ENCODE measurements at regions not wholly inside any gene's neighbourhood (a gene's known extent, or its start where the extent isn't known, plus 50 kb on each side); places are given as distances from the start of the nearest gene placed in this dataset.

DNA sequence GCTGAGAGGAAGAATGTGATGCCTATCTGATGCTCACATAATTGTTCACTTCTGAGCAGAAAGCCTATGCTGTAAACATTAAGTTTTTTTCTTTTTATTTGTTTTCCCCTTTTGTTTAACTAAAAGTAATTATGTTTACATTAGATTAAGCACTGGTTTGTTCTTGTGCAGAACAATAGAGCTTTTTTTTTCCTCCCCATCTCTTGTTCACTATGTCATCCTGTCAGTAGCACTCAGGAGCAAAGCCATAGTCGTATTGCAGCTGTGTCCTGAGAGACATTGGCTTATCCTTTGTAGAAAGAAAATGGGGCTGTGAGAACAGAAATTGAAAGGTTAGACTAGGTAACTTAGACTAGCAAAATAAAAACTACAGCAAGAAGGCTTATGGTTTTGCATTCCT, 301.8 kb upstream of the RAG2 start:
- H3K27ac ChIP-seq: no peak overlapping the region
- H3K27me3 ChIP-seq: 0 out of 2 replicates have a peak, but pooled peaks cover 2% of the 10 kb centered on the region
- no peak for DNase-seq
- no peak overlapping the region for H3K4me3 ChIP-seq
- H3K9me3 ChIP-seq (replicated peaks): no peaks in the 10 kb centered on the region
- no peaks in the 10 kb centered on the region for H3K36me3 ChIP-seq
- no peaks in the 10 kb centered on the region for H3K4me1 ChIP-seq

DNA sequence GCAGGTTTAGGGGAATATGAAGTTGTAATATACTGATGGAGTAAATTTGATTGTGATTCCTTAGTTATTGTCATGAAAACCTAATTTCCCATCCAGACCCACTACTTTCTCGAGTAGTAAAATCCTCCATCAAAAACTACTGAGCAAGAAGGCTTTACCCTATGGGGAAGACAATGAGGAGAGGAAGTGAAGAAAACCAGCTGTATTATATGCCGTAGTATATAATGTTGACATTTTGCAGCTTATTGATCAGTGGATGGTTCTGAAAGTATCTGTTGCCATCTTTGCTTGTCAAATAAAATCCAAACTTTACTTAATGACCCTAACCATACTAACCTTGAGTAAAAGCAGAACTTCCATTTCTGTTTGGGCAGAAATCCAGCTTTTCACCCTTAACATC, 292.8 kb upstream of the RAG2 start:
- no peak overlapping the region for H3K27ac ChIP-seq
- DNase-seq: no peak
- no peaks in the 10 kb centered on the region; the same call in 1 of the 2 replicates for H3K9me3 ChIP-seq (replicated peaks)
- no peak overlapping the region for H3K4me3 ChIP-seq
- H3K27me3 ChIP-seq: peaks cover 3% of the 10 kb centered on the region; the same call in 1 of the 2 replicates
- H3K4me1 ChIP-seq: no peaks in the 10 kb centered on the region
- H3K36me3 ChIP-seq: no peaks in the 10 kb centered on the region

DNA sequence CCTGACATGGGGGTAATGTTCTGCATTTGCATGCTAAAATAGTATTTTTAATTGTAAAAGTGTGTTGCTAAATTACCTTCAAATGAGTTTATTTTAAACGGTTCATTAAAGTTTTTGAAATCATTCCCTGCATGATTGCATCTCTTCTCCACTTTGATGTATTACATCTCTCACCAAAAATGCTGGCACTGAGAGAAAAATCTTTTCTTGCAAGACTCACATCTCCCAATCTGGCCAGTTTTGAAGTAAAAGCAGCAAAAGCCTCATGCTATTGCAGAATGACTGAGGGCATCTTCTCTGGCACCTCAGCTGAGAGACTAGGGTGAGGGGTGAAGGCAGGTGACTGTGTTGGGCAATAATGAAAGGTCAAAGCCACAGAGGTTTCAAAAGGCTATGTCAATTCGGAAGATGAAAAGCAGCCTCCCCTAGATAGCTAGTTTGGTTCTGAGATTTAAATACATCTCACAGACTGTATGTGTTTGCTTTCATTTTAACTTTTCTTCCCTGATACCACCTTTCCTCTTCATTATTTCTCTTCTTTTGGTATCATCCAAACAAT, 292.2 kb upstream of the RAG2 start:
- H3K4me3 ChIP-seq: no peak overlapping the region
- peaks cover 3% of the 10 kb centered on the region; the same call in 1 of the 2 replicates for H3K27me3 ChIP-seq
- no peak overlapping the region for H3K27ac ChIP-seq
- DNase-seq: no peak
- no peaks in the 10 kb centered on the region for H3K36me3 ChIP-seq
- no peaks in the 10 kb centered on the region; the same call in 1 of the 2 replicates for H3K9me3 ChIP-seq (replicated peaks)
- no peaks in the 10 kb centered on the region for H3K4me1 ChIP-seq

DNA sequence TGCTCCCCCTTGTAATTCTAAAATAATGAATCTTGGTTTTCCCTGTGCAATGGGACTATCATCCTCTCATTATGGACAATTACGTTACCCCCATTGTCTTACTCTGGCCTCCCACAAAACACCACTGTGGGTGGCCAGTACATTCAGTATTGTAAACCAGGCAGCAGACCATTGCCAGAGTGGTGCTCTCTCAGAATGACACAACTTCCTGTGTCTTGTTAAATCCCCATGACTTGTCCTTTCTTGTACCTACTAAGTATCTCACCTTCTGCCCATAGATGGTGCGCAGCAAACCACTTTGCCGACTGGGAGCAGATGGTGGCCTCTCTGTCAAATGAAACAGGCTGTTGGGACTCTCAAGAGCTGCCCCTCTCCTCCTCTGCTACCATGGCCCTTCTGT, 287.1 kb upstream of the RAG2 start:
- Histone ChIP-seq H3K36me3 (no peaks in the 10 kb centered on the region), H3K27ac (no peak overlapping the region)

DNA sequence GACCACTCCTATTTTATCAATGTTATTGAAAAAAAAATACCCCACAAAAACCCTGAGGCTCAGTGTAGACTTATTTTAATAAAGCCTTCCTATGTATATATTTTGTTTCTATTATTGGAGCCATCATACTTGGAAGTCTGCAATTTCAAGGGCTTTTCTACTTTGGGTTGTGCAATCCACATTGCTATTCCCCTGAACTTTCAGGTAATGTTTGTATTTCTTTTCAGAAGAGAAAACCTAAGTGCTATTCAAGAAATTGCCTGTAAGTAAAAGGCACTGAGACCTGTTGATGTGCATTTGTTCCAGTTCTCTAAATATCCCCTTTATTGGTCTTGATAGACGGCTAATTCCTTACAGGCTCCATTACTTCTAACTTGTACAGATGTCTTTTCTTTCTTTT, 280.7 kb upstream of the RAG2 start:
- H3K27ac ChIP-seq: no peak overlapping the region
- peaks cover 3% of the 10 kb centered on the region; the same call in 1 of the 2 replicates for H3K27me3 ChIP-seq
- H3K4me1 ChIP-seq: no peaks in the 10 kb centered on the region
- H3K4me3 ChIP-seq: no peak overlapping the region
- no peaks in the 10 kb centered on the region for H3K36me3 ChIP-seq
- no peaks in the 10 kb centered on the region for H3K9me3 ChIP-seq (replicated peaks)
- DNase-seq: no peak

More for the DNA sequence above, 287.1 kb upstream of the RAG2 start:
- DNase-seq: no peak
- H3K27me3 ChIP-seq: no peaks in the 10 kb centered on the region; the same call in 1 of the 2 replicates
- H3K4me1 ChIP-seq: no peaks in the 10 kb centered on the region
- H3K9me3 ChIP-seq (replicated peaks): no peaks in the 10 kb centered on the region; the same call in 1 of the 2 replicates
- no peak overlapping the region for H3K4me3 ChIP-seq

DNA sequence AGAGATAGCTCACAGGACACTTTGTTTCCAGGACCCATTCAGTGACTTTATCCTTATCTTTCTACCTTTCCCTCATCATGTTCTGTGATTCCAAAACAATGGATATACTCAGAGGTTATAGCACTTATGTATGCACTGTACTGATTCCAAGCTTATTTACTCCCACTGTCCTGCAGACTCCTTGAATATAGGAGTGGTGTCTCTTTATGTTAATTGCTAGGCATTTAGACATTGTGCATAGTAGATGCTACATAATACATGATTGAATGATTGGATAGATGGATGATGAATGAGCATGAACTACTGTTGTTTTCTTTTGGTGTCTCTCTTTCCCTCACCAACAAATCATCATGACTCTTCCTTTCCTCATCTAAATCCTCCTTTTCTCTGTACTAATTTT, 279.1 kb upstream of the RAG2 start:
- Histone ChIP-seq H3K9me3 (replicated peaks) (no peaks in the 10 kb centered on the region), H3K27ac (no peak overlapping the region), H3K36me3 (no peaks in the 10 kb centered on the region), H3K27me3 (peaks cover 5% of the 10 kb centered on the region; the same call in 1 of the 2 replicates), H3K4me1 (no peaks in the 10 kb centered on the region), H3K4me3 (no peak overlapping the region)
- no peak for DNase-seq

DNA sequence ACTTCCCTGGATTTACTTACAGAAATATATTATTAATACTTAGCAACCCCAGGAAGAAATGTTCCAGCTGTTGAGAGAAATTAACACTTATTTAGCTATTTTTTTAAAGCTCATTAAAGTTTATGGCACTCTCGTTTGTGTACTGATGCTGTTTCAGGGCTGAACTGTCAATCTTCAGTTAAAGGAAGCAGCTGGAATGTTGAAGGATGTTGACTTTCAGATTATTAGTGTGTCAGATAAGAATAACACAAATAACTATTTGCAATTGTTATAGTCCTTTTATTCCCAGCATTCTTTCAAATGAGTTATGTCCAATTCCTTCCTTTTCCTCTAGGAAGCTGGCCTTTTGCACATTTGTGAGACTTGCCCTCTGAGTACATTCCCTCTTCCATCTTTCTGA, 278.2 kb upstream of the RAG2 start:
- no peak overlapping the region for H3K27ac ChIP-seq
- H3K9me3 ChIP-seq (replicated peaks): no peaks in the 10 kb centered on the region
- no peak overlapping the region for H3K4me3 ChIP-seq
- no peaks in the 10 kb centered on the region for H3K36me3 ChIP-seq
- peaks cover 5% of the 10 kb centered on the region; the same call in 1 of the 2 replicates for H3K27me3 ChIP-seq
- H3K4me1 ChIP-seq: no peaks in the 10 kb centered on the region
- DNase-seq: no peak

DNA sequence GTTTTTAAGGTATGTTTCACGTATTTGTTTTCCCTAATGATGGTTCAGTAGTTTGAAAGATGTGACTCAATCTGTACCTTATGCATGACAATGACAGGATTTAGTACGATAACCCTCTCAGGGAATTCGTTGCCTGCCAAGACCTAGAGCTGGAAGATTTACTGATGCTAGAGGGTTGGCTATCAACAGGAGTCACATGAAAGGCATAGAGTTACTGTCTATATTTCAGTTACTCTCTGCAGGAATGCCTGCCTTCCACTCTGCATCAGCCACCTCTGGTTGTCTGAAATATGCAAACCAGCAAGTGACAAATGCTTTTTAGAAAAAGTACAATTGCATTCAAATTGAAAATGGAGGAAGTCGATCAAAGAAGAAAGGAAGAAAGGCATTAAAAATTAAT, 276.3 kb upstream of the RAG2 start:
- Histone ChIP-seq H3K36me3 (no peaks in the 10 kb centered on the region), H3K9me3 (replicated peaks) (no peaks in the 10 kb centered on the region), H3K27ac (no peak overlapping the region), H3K4me1 (no peaks in the 10 kb centered on the region), H3K4me3 (no peak overlapping the region), H3K27me3 (0 out of 2 replicates have a peak, but pooled peaks cover 2% of the 10 kb centered on the region)
- no peak for DNase-seq

DNA sequence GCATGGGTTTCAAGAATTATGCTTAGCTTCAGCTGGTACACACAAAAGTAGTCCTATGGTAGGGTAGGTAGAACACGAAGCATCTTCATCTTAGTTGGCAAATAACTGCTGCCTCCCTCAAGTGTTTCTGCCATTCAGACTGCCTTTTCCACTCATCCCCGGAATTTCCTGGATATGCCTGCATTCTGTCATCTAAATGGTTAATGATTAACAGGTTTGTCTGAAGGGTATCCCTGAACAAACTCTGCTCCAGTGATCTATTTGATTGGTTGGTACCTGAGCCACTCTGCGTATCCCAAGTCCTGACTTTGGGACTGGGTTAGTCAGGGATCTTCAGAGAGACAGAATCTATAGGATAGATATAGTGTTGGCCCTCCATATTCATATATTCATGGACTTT, 272.3 kb upstream of the RAG2 start:
- Histone ChIP-seq H3K36me3 (no peaks in the 10 kb centered on the region), H3K4me3 (no peak overlapping the region), H3K9me3 (replicated peaks) (no peaks in the 10 kb centered on the region), H3K27ac (no peak overlapping the region), H3K27me3 (0 out of 2 replicates have a peak, but pooled peaks cover 2% of the 10 kb centered on the region), H3K4me1 (no peaks in the 10 kb centered on the region)
- DNase-seq: no peak

DNA sequence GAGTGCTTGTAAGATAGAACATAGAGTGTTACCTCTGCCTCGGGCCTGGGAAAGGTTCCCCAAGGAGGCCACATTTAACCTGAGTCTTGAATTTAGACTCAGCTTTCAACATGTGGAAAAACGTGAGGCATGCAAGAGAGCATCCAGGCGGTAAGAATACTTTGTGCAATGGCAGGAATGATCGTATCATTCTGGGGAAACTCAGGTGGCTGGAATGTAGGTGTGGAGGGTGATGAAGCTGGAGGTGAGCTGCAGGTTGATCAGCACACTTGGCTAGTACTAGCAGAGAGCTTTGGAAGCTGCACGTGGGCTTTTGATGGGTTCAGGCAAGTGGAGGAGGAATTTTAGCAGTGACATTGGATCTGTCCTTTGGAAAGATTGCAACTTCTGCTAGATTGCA, 270.3 kb upstream of the RAG2 start:
- DNase-seq: no peak

DNA sequence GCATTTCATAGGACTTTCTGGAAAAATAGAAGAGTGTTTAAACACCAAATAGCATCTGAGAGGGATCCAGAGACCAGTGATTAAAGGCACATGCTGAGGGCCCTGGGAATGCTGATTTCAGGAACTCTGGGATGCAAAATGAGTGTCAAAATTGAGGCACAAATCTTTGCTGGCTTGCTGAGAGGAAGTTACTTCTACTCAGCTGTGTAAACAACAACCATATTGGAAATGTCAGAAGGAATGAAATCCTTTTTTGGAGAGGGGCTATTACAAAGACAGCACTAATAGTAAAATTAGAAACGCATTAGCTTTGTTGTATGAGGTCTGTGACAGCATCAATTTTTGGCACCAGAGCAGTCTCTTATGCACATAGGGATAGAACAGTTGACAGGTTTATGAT, 267.8 kb upstream of the RAG2 start:
- Histone ChIP-seq H3K27ac (no peak overlapping the region), H3K9me3 (replicated peaks) (no peaks in the 10 kb centered on the region), H3K4me1 (no peaks in the 10 kb centered on the region), H3K36me3 (no peaks in the 10 kb centered on the region), H3K27me3 (no peaks in the 10 kb centered on the region), H3K4me3 (no peak overlapping the region)
- no peak for DNase-seq

More for the DNA sequence above, 270.3 kb upstream of the RAG2 start:
- Histone ChIP-seq H3K4me1 (no peaks in the 10 kb centered on the region), H3K9me3 (replicated peaks) (no peaks in the 10 kb centered on the region), H3K27ac (no peak overlapping the region), H3K4me3 (no peak overlapping the region), H3K36me3 (no peaks in the 10 kb centered on the region), H3K27me3 (0 out of 2 replicates have a peak, but pooled peaks cover 2% of the 10 kb centered on the region)

DNA sequence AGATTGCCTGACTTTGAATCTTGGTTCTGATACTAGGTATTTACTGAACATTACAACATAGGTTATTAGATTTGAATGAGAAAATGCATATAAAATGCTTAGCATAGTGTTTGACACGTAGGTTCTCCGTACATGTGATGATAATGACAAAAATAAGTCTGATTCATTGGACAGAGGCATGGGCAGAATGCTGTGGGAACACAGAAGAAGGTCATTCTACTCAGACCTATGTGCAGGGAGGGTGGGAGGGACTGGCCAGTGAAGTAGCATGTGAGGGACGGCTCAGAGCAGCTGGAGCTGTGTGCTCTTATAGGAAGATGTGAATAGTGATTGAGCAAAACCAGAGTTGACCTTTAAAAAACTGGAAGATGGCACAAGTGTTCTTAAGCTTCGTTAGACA, 256.8 kb upstream of the RAG2 start:
- no peak for DNase-seq
- no peaks in the 10 kb centered on the region for H3K9me3 ChIP-seq (replicated peaks)
- H3K27me3 ChIP-seq: no peaks in the 10 kb centered on the region
- no peak overlapping the region for H3K27ac ChIP-seq
- no peaks in the 10 kb centered on the region for H3K4me1 ChIP-seq
- H3K36me3 ChIP-seq: no peaks in the 10 kb centered on the region
- no peak overlapping the region for H3K4me3 ChIP-seq

DNA sequence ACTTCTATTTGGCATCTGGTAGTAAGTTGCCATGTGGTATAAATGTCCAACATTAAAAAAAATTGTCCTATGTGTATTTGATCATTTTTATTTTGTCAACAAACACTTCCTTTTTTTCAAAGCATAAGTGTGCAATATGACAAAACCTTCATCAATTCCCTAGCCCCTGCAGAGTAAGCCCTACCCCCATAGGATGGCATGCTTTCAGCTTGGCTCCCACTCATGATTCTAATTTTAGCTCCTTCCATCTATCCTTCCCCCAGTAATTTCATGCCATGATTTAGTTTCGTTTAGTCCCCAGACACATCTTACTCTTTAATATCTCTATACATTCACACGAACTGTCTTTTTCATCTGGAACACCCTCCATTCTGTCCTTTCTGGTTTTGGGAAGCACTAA, 250.6 kb upstream of the RAG2 start:
- Histone ChIP-seq H3K4me1 (no peaks in the 10 kb centered on the region), H3K27ac (no peak overlapping the region), H3K27me3 (no peaks in the 10 kb centered on the region; the same call in 1 of the 2 replicates), H3K9me3 (replicated peaks) (no peaks in the 10 kb centered on the region), H3K4me3 (no peak overlapping the region), H3K36me3 (no peaks in the 10 kb centered on the region)
- DNase-seq: no peak

DNA sequence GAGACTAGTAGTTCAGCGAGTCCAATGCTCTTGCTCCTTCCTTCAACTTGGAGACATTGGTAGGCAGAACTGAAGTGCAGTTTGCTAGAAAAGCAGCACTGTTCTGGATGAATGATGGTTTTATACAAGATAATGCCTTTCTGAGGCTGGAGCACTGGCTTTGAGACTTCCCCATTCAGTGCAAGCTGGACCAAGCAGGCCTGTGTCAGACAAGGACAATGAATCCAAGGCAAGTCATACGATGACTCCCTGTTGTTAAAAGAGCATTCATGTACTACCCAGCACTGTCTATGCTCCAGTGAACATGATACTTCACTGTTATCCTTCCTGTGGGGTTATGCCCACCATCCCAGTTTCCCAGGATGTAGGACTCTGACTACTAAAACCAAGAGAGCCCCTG, 242.3 kb upstream of the RAG2 start:
- Histone ChIP-seq H3K4me1 (no peaks in the 10 kb centered on the region), H3K4me3 (no peak overlapping the region), H3K9me3 (replicated peaks) (no peaks in the 10 kb centered on the region), H3K36me3 (no peaks in the 10 kb centered on the region), H3K27ac (no peak overlapping the region), H3K27me3 (no peaks in the 10 kb centered on the region)
- no peak for DNase-seq

DNA sequence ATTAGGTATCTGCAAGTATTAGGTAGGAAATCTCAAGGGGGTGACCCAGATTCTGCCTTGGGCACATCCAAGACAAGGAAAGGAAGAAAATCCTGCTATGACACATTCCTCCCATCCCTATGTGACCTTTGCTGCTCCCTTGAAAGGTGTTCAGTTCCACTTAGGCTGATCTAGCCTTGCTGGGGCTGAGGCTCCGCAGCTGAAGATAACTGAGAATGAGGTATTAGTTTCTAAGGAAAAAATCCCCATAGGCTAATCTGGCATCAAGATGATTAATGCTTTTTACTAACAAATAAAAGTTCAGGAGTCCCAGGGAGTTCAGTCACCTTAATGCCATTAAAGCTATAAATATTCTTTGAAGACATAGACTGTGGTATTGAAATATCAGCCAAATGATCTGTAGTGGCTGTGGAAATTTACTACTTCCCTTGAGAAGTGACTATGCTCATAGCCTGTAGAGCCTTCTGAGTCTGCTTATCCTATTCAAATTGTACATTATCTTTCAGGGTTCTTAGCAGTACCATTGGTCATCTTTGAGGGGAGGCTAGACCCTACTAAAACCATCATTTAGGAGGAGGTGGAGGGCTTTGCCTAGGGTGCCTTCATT, 239.9 kb upstream of the RAG2 start:
- no peaks in the 10 kb centered on the region for H3K36me3 ChIP-seq
- DNase-seq: no peak
- no peaks in the 10 kb centered on the region for H3K27me3 ChIP-seq
- H3K4me3 ChIP-seq: no peak overlapping the region
- H3K4me1 ChIP-seq: no peaks in the 10 kb centered on the region
- H3K27ac ChIP-seq: no peak overlapping the region
- no peaks in the 10 kb centered on the region for H3K9me3 ChIP-seq (replicated peaks)

DNA sequence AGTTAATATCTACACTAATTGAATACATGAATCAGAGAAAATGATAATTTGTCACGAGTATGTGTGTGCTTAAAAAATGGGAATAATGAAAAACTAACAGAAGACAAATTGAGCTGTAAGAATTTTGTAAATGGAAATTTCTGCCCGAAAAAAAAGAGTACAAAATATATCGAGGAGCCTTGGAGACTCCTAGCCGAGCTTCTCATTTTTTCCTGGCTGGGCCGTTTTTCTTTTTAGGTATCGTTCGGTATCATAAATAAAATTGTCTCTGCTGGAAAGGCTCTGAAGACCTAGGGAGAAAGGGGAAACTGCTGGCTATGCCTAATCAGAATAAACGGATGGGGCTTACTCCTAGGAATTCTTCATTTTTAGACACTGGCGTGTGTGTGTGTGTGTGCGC, 227.2 kb upstream of the RAG2 start:
- no peak overlapping the region for H3K27ac ChIP-seq
- DNase-seq: no peak
- H3K27me3 ChIP-seq: no peaks in the 10 kb centered on the region
- H3K9me3 ChIP-seq (replicated peaks): no peaks in the 10 kb centered on the region
- no peak overlapping the region for H3K4me3 ChIP-seq
- no peaks in the 10 kb centered on the region for H3K36me3 ChIP-seq
- H3K4me1 ChIP-seq: no peaks in the 10 kb centered on the region

All from SJCRH30 (cell line).